CD4-positive, alpha-beta T cell (primary cell): ENCODE measurements at regions not wholly inside any gene's neighbourhood (a gene's known extent, or its start where the extent isn't known, plus 50 kb on each side); places are given as distances from the start of the nearest gene placed in this dataset.

Experiments used
- ATAC-seq: fragments of 200-7000 bp; cut with Tn5 transposase; one replicate; pipeline ENCODE4 v1.10.0; 2022; ENCODE audit warnings: mild to moderate bottlenecking; ENCODE audit not compliant: poor library complexity
- CTCF ChIA-PET: fragments of 350-600 bp; sonication (Branson Sonifier 250); formaldehyde crosslinking; loops from one replicate; lab custom pipeline; 2021; ENCODE audit warnings: antibody characterized with exemption, inconsistent platforms; lab: Charles Lee
- POLR2A ChIA-PET: fragments of 350-600 bp; sonication (Branson Sonifier 250); formaldehyde crosslinking; loops from one replicate; lab custom pipeline; 2021; ENCODE audit warnings: antibody characterized with exemption, inconsistent platforms; lab: Charles Lee
- DNase-seq, 14 experiments: peaks; one replicate each; pipeline ENCODE4 v3.0.0-alpha.2; 2013 to 2020; ENCODE audit warnings: mixed read lengths in 2 of 14
- H3K27ac ChIP-seq, 2 donors: one replicate each; pipeline versions ENCODE4 v1.5.1 to v1.7.0; 2013; ENCODE audit warnings: low read length in 2 of 2, low read depth in 1 of 2, mild to moderate bottlenecking in 1 of 2
- H3K27me3 ChIP-seq, 2 experiments: 1 replicate in 1 of 2; 2 replicates in 1 of 2; pipeline versions ENCODE4 v1.6.1 to v1.7.0; 2013; ENCODE audit warnings: low read length in 2 of 2, control low read depth in 1 of 2, mild to moderate bottlenecking in 1 of 2, moderate library complexity in 1 of 2; ENCODE audit not compliant: insufficient read depth in 2 of 2, control insufficient read depth in 1 of 2
- H3K36me3 ChIP-seq: one replicate; pipeline ENCODE4 v1.6.1; 2013; ENCODE audit warnings: low read length, control low read depth; ENCODE audit not compliant: insufficient read depth
- H3K4me1 ChIP-seq: one replicate; pipeline ENCODE4 v1.6.1; 2013; ENCODE audit warnings: low read length, control low read depth; ENCODE audit not compliant: insufficient read depth
- H3K4me3 ChIP-seq: one replicate; pipeline ENCODE4 v1.5.1; 2013; ENCODE audit warnings: mild to moderate bottlenecking, low read length, moderate library complexity
- H3K9me3 ChIP-seq, 2 experiments: 1 replicate in 1 of 2; 2 replicates in 1 of 2; pipeline versions ENCODE4 v1.6.1 to v1.7.0; 2013; ENCODE audit warnings: low read length in 2 of 2, mild to moderate bottlenecking in 2 of 2, control low read depth in 1 of 2, moderate library complexity in 1 of 2; ENCODE audit not compliant: control insufficient read depth in 1 of 2, insufficient read depth in 1 of 2
- H3K27ac Mint-ChIP-seq: one replicate; pipeline ENCODE4 v1.8.0; 2020; ENCODE audit warnings: mixed read lengths
- H3K27me3 Mint-ChIP-seq: one replicate; pipeline ENCODE4 v1.8.0; 2021; ENCODE audit warnings: mixed read lengths
- H3K36me3 Mint-ChIP-seq: one replicate; pipeline ENCODE4 v1.8.0; 2021; ENCODE audit warnings: low read depth, mixed read lengths
- H3K4me1 Mint-ChIP-seq: one replicate; pipeline ENCODE4 v1.8.0; 2021; ENCODE audit warnings: low read depth, mixed read lengths
- H3K4me3 Mint-ChIP-seq: one replicate; pipeline ENCODE4 v1.8.0; 2020; ENCODE audit warnings: mild to moderate bottlenecking, mixed read lengths
- H3K9me3 Mint-ChIP-seq: one replicate; pipeline ENCODE4 v1.8.0; 2020; ENCODE audit warnings: mixed read lengths
- intact Hi-C, 2 experiments: fragments of 100-400 bp; cut with DNase I in 1 of 2; cut with micrococcal nuclease in 1 of 2; formaldehyde crosslinking; loops; one replicate each; pipeline versions ENCODE4 v1.15.1 to v1.9.0; 2023 to 2025; cut with DNase I, micrococcal nuclease
- TF ChIP-seq, protein P1 (sequence below): fragments of 200-600 bp; IDR thresholded peaks from one replicate; pipeline ENCODE4 v1.8.0; 2022; ENCODE audit warnings: antibody characterized with exemption, mild to moderate bottlenecking

DNA sequence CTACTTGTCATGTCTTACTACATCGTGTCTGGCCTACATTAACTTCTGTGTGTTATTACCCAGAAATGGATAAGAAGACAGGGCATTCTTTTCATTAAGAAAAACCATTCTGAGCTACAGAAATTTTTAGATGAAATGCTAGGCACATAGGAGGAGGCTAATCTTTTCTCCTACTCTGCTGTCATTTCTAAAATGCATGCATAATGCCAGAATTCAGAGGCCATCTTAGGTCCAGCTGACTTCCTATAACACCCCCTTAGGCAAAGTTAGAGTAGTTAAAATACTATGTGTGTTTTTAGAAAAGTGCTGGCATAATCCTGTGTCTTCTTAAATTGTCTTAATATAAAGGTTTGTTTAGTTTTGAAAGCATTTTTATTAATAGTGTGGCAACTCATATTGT lies 352.6 kb downstream of the CSNK1G3 start:
- H3K36me3 ChIP-seq = no peaks in the 10 kb centered on the region
- ATAC-seq (no peak), DNase-seq (no peak)
- Mint-ChIP-seq H3K4me3 (no peak overlapping the region), H3K4me1 (no peaks in the 10 kb centered on the region), H3K9me3 (peaks cover 6% of the 10 kb centered on the region), H3K36me3 (no peaks in the 10 kb centered on the region), H3K27me3 (no peaks in the 10 kb centered on the region), H3K27ac (no peak overlapping the region)
- TF ChIP-seq, protein P1, sequence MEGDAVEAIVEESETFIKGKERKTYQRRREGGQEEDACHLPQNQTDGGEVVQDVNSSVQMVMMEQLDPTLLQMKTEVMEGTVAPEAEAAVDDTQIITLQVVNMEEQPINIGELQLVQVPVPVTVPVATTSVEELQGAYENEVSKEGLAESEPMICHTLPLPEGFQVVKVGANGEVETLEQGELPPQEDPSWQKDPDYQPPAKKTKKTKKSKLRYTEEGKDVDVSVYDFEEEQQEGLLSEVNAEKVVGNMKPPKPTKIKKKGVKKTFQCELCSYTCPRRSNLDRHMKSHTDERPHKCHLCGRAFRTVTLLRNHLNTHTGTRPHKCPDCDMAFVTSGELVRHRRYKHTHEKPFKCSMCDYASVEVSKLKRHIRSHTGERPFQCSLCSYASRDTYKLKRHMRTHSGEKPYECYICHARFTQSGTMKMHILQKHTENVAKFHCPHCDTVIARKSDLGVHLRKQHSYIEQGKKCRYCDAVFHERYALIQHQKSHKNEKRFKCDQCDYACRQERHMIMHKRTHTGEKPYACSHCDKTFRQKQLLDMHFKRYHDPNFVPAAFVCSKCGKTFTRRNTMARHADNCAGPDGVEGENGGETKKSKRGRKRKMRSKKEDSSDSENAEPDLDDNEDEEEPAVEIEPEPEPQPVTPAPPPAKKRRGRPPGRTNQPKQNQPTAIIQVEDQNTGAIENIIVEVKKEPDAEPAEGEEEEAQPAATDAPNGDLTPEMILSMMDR = no peak
- no peaks in the 10 kb centered on the region for H3K9me3 ChIP-seq
- H3K27ac ChIP-seq = no peak overlapping the region
- no peak overlapping the region for H3K4me3 ChIP-seq
- intact Hi-C loops = no loop called here
- no peaks in the 10 kb centered on the region for H3K27me3 ChIP-seq
- no peaks in the 10 kb centered on the region for H3K4me1 ChIP-seq
- ChIA-PET POLR2A (no interaction called here), CTCF (no interaction called here)

DNA sequence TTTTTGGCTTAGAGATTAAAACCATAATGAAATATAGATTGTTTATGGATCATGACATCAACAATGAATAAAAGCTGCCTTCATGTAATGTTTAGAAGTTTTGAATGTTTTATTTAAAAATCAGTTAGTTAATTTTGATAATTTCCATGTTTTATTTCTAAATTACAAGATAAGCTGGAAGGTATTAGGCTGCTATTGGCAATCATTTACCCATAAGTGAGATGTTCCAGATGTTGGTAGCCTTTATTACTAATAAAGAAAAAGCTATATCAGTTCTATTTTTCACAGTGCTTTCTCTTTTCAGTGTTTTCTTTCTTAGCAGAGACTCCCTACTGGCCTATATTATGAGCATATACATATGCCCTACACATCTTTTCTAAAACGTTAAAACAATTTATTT lies 347.0 kb downstream of the CSNK1G3 start:
- TF ChIP-seq, protein P1 = no peak
- ChIA-PET POLR2A (no interaction called here), CTCF (no interaction called here)
- Mint-ChIP-seq H3K36me3 (no peaks in the 10 kb centered on the region), H3K9me3 (peaks cover 3% of the 10 kb centered on the region), H3K27me3 (no peaks in the 10 kb centered on the region), H3K4me1 (no peaks in the 10 kb centered on the region), H3K4me3 (no peak overlapping the region), H3K27ac (no peak overlapping the region)
- DNase-seq (no peak), ATAC-seq (no peak)
- H3K27ac ChIP-seq = no peak overlapping the region
- H3K4me3 ChIP-seq = no peak overlapping the region
- no peaks in the 10 kb centered on the region for H3K4me1 ChIP-seq
- H3K36me3 ChIP-seq = no peaks in the 10 kb centered on the region
- intact Hi-C loops = no loop called here
- no peaks in the 10 kb centered on the region for H3K9me3 ChIP-seq
- no peaks in the 10 kb centered on the region for H3K27me3 ChIP-seq

DNA sequence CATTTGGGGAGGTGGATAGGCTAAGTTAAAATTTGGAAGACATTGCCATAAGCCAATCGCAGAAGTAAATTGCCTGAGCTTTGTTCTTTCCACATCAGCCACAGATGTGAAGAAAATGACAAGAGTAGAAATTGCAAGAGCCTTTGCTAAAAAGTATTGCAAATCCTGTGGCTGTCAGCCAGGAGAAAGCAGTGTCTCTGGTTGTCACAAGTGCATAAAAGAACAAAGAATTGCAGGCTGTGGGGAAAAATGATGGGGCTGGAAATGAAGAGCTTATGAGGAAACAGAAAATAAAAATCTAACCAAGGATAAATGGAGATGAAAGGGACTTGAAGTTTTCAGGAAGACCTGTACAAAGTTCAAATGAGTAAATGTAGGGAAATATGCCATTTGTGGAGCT lies 344.8 kb downstream of the CSNK1G3 start:
- Mint-ChIP-seq H3K9me3 (no peaks in the 10 kb centered on the region), H3K27ac (no peak overlapping the region), H3K36me3 (no peaks in the 10 kb centered on the region), H3K4me3 (no peak overlapping the region), H3K4me1 (no peaks in the 10 kb centered on the region), H3K27me3 (no peaks in the 10 kb centered on the region)
- CTCF ChIA-PET = interaction anchor here (1.0 kb wide), 1 partner anchor 19 kb away, joined by 3 read pairs; no protein-coding TSS in a partner anchor
- TF ChIP-seq, protein P1 = no peak
- POLR2A ChIA-PET = no interaction called here
- no peak for DNase-seq
- Histone ChIP-seq H3K4me1 (no peaks in the 10 kb centered on the region), H3K36me3 (no peaks in the 10 kb centered on the region), H3K27me3 (no peaks in the 10 kb centered on the region), H3K9me3 (no peaks in the 10 kb centered on the region), H3K27ac (no peak overlapping the region), H3K4me3 (no peak overlapping the region)
- no peak for ATAC-seq
- intact Hi-C loops = no loop called here
